HG02588 (cell line): ENCODE measurements at regions not wholly inside any gene's neighbourhood (a gene's known extent, or its start where the extent isn't known, plus 50 kb on each side); places are given as distances from the start of the nearest gene placed in this dataset.

Source experiments
- ATAC-seq: cut with Tn5 transposase; IDR thresholded peaks from one replicate; pipeline ENCODE4 v1.9.1; 2021; ENCODE audit warnings: mild to moderate bottlenecking, moderate library complexity; ENCODE audit not compliant: unreplicated experiment

DNA sequence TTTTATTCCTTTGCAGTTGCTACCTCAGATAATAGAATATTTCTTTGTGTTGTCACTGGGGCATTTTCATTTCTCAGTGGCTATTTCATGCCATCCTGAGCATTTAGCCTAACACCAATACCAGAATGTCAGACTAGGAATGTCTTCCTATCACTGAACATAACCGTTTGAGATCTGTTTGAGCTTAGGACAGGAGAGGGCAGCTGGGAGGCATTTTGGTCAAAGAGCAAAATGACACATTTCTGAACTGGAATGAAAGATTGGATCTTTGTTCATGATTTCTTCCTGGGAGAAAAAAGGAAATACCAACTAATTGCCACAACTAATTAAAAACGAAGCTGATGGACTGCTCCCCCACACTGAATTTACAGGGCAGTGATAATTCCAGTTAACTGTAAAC lies 921.3 kb upstream of the NR2F2 start:
- no peak for ATAC-seq

GRCh38 chr15:95409626-95410310 lies 920.7 kb upstream of the NR2F2 start:
- ATAC-seq: no peak

DNA sequence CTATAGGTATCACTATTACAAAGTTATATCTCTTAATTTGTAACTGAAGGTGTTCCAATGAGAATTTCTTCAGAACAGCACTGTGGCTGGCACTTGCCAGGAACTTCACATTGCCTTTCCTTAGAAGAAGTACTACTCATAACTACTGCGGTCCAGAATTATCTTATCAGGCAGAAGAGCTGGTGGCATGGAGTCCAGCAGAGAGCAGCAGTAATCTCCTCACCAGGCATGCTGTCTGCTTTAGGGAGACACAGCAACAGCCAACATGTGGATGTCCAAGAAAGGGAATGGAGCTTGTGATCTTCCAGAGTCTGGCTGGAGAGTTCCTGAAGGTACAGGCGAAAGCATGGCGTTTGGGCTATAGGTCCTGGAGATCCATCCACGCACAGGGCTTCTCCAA lies 919.7 kb upstream of the NR2F2 start:
- ATAC-seq: no peak

GRCh38 chr15:95416576-95416975 lies 913.9 kb upstream of the NR2F2 start:
- no peak for ATAC-seq

DNA sequence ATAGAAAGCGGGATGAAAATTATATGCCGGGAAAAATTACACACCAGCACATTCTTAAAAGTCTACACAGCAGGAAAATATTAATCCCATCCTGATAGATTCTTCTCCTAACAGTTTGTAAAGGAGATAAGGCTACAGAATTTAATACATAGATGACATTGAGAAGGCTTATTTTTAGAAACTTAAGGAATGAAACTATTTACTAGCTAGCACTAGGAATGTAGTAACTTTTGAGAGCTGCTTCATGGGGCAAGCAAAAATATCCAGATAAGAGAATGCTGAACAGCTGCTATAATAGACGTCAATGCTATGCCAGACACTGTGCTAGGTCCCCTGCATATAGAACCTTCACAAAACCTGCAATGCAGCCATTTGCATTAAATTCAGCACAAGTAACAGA lies 912.7 kb upstream of the NR2F2 start:
- ATAC-seq: no peak

DNA sequence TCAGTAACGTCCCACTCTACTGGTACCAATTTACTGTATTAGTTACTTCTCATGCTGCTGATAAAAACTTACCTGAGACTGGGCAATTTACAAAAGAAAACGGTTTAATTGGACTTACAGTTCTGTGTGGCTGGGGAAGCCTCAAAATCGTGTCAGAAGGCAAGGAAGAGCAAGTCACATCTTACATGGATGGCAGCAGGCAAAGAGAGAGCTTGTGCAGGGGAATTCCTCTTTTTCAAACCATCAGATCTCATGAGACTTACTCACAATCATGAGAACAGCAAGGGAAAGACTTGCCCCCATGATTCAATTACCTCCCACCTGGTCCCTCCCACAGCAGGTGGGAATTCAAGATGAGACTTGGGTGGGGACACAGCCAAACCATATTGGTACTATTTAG lies 908.2 kb upstream of the NR2F2 start:
- no peak for ATAC-seq

GRCh38 chr15:95425859-95426258 lies 904.6 kb upstream of the NR2F2 start:
- ATAC-seq: no peak

DNA sequence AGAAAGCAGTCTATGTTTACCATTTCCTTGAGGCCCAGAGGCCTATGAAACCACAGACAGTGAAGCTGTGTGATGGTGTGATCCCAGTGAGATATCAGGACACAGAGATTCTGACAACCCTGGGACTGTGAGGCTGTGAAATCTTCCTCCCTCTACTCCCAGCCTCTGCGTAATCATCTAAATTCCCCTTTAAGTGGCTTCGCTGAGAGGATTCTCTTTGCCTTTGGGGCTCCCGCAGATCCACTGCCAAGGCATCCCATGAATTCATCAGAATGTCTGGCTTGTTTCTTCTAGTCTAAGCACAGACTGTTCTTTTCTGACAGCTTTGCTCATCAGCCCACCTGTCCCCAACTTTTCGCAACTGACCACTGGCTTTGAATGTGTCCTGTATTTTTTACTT lies 901.2 kb upstream of the NR2F2 start:
- ATAC-seq: no peak

DNA sequence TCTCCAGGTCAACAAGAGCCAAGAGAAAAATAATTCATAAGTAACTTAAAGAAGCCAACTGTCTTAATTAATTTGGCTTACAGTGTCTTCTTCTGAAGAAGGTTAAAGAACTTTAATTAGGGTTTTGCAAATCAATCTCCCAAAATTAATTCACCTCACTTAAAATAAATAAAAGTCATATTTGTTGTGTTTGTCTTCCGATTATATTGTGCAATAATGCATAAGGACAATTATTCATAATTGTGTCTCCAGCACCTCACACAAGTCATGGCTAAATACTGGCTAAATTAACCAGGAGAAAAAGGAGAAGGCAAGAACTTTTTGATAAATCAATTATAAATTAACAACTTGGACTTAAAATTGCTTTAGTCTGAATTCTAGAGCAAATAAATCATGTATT lies 899.0 kb upstream of the NR2F2 start:
- no peak for ATAC-seq

GRCh38 chr15:95432878-95433405 lies 897.6 kb upstream of the NR2F2 start:
- ATAC-seq: no peak

GRCh38 chr15:95439922-95440376 lies 890.6 kb upstream of the NR2F2 start:
- no peak for ATAC-seq

DNA sequence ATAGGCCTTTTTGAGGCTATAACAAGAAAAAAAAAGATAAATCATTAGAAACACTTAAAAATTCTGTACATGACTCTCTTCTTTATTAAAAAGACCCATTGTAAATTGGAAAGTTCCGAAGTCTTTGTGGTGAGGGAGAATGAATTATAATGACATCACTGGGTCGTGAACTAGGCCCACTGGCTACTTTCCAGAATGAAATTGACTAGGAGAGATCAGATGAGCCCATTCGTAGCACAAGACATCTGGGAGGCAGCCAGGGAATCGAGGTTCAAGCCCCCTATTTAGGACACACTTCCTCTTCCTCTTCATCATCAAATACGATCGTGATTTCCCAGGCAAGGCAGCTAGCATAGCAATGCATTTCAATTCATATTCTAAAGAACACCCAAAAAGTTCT lies 889.8 kb upstream of the NR2F2 start:
- no peak for ATAC-seq

DNA sequence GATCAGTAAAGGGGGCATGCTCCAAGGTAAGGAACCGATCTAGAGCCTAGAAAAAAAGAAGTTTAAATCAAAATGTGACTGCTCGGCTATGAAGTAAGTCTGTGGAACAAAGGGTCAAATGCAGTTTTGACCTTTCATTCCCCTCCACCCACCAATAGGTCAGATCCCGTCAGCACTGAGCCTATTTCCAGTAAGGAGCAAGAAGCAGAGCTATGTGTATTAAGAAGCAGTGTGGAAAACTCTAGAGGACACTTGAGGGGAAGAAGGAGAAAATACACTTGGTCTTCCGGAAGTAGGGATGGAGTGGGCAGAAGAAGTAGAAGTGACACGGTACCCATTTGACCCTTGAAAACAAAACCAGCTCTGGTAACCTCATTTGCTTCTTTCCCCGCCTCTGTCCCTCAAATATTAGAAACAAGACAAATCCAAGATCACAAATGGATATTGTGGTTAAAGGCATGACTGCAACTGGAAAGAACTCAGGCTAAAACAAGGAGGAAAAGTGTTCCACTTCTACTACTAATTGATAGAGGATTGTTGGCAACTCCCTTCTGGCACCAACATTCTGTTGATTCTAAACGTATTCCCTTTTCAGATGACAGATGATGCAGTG lies 888.3 kb upstream of the NR2F2 start:
- no peak for ATAC-seq

- no peak for ATAC-seq
Observed at GRCh38 chr15:95444860-95445259, 885.6 kb upstream of the NR2F2 start.

- ATAC-seq: no peak
Observed at GRCh38 chr15:95446854-95447253, 883.6 kb upstream of the NR2F2 start.

- ATAC-seq: no peak
Observed at GRCh38 chr15:95447486-95447885, 883.0 kb upstream of the NR2F2 start.

- ATAC-seq: no peak
Observed at GRCh38 chr15:95448531-95449229, 881.8 kb upstream of the NR2F2 start.

DNA sequence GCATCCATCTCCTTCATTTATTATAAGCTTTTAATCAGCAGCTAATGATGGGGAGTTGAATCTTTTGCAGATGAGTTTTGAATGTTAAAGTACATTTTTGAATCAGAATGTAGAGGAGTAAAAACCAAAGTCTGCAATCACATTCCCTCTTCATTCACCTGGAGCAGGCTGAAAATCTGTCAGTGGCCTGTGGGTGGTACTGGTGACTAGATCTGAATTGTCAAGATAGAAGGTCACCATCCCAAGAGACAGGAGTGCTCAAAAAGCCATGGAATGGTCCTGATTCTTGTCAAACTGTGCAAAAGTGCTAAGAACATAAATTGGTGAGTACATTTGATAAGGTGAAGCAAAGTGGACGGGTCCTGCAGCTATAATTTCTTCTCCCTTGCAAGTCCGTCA lies 881.3 kb upstream of the NR2F2 start:
- ATAC-seq: no peak

DNA sequence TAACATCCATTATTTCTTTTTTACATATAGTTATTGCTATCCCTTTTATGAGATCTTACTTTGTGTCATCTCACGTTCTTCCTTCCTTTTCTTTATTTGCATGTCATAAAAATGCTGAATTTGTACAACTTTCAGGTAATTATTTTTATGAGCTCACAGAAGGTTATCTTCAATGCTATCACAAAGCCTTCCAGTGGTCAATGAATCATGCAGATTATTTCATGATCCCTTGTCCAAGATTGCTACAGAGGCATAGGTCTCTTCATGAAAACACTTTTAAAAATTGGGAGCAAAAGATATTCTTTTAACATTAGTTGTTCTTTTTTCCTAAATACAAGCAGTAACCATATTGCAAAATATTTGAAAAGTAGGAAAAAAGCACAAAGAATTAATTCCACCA lies 880.1 kb upstream of the NR2F2 start:
- ATAC-seq: no peak

DNA sequence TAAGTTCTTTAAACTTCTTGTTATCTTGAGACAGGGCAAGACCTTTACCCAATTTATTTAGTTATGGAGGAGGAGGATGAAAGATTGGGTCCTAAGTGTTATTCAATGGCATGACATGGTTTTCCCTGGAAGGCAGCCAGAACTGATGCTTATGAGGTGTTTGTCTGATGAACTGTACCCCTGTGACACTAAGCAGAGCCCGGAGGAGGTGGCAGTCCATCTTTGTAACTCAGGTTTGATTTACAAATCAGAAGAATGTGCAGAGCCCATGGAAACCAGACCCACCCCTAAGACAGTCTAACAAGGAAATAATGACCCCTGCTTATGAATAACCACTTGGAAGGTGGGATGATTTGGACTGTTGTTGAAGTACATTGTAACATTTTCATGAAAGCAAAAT lies 878.6 kb upstream of the NR2F2 start:
- no peak for ATAC-seq

GRCh38 chr15:95454403-95455262 lies 875.9 kb upstream of the NR2F2 start:
- ATAC-seq: no peak
